SK-N-SH treated with all-trans-retinoic acid at 6 μM for 48 hours (cell line): ENCODE measurements at regions not wholly inside any gene's neighbourhood (a gene's known extent, or its start where the extent isn't known, plus 50 kb on each side); places are given as distances from the start of the nearest gene placed in this dataset.

Experiments
- PATZ1 ChIP-seq: fragments of 250-450 bp; sonication (Bioruptor Pico); IDR thresholded peaks from 2 replicates; pipeline ENCODE4 v1.8.0; 2020; ENCODE audit warnings: mild to moderate bottlenecking, moderate library complexity, borderline replicate concordance
- TCF4 ChIP-seq: fragments of 250-450 bp; sonication (Bioruptor Pico); IDR thresholded peaks from 2 replicates; pipeline ENCODE4 v1.8.0; 2021; ENCODE audit warnings: mild to moderate bottlenecking, moderate library complexity, borderline replicate concordance
- TOX ChIP-seq: fragments of 250-450 bp; sonication (Bioruptor Pico); IDR thresholded peaks from 2 replicates; pipeline ENCODE4 v1.8.0; 2021; ENCODE audit warnings: mild to moderate bottlenecking, moderate library complexity, borderline replicate concordance
- TF ChIP-seq, protein P1 (sequence below): fragments of 250-450 bp; sonication (Bioruptor Pico); IDR thresholded peaks from 2 replicates; pipeline ENCODE4 v1.8.0; 2021; ENCODE audit warnings: low read depth, mild to moderate bottlenecking, moderate library complexity, borderline replicate concordance
- TF ChIP-seq, protein P2 (sequence below): fragments of 250-450 bp; sonication (Bioruptor Pico); IDR thresholded peaks from 2 replicates; pipeline ENCODE4 v1.5.1; 2020; ENCODE audit warnings: low read depth, mild to moderate bottlenecking, moderate library complexity

GRCh38 chr3:153979418-153980251, 141.6 kb upstream of the ARHGEF26 start:
- TF ChIP-seq, protein P1, sequence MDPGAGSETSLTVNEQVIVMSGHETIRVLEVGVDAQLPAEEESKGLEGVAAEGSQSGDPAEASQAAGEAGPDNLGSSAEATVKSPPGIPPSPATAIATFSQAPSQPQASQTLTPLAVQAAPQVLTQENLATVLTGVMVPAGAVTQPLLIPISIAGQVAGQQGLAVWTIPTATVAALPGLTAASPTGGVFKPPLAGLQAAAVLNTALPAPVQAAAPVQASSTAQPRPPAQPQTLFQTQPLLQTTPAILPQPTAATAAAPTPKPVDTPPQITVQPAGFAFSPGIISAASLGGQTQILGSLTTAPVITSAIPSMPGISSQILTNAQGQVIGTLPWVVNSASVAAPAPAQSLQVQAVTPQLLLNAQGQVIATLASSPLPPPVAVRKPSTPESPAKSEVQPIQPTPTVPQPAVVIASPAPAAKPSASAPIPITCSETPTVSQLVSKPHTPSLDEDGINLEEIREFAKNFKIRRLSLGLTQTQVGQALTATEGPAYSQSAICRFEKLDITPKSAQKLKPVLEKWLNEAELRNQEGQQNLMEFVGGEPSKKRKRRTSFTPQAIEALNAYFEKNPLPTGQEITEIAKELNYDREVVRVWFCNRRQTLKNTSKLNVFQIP: no peak
- TF ChIP-seq TCF4: no peak
- TF ChIP-seq, protein P2, sequence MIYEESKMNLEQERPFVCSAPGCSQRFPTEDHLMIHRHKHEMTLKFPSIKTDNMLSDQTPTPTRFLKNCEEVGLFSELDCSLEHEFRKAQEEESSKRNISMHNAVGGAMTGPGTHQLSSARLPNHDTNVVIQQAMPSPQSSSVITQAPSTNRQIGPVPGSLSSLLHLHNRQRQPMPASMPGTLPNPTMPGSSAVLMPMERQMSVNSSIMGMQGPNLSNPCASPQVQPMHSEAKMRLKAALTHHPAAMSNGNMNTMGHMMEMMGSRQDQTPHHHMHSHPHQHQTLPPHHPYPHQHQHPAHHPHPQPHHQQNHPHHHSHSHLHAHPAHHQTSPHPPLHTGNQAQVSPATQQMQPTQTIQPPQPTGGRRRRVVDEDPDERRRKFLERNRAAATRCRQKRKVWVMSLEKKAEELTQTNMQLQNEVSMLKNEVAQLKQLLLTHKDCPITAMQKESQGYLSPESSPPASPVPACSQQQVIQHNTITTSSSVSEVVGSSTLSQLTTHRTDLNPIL (CRISPR knock-in tag): no peak
- no peak for TF ChIP-seq TOX (CRISPR knock-in tag)
- no peak for TF ChIP-seq PATZ1 (CRISPR knock-in tag)
